Kidney (tissue), 13 donors: ENCODE measurements at regions not wholly inside any gene's neighbourhood (a gene's known extent, or its start where the extent isn't known, plus 50 kb on each side); places are given as distances from the start of the nearest gene placed in this dataset.

Experiments
- DNase-seq, 5 donors: peaks; one replicate each; pipeline ENCODE4 v3.0.0-alpha.2; 2013 to 2020
- FAIRE-seq: peaks from 2 replicates; lab custom pipeline; 2012; peaks lifted over from hg19 to GRCh38; lab: Jason Lieb, UNC
- H3K27ac ChIP-seq, 2 donors: one replicate each; pipeline ENCODE4 v1.7.0; 2013; ENCODE audit warnings: low read depth in 2 of 2, low read length in 2 of 2, inconsistent platforms in 1 of 2
- H3K27me3 ChIP-seq: one replicate; pipeline ENCODE4 v1.7.1; 2013; ENCODE audit warnings: low read length, inconsistent platforms; ENCODE audit not compliant: control insufficient read depth, insufficient read depth
- H3K36me3 ChIP-seq, 3 donors: one replicate each; pipeline versions ENCODE4 v1.7.0 to v1.7.1; 2013; ENCODE audit warnings: low read length in 3 of 3, control low read depth in 1 of 3, inconsistent platforms in 1 of 3; ENCODE audit not compliant: insufficient read depth in 3 of 3, control insufficient read depth in 2 of 3
- H3K4me1 ChIP-seq, 3 donors: one replicate each; pipeline versions ENCODE4 v1.7.0 to v1.7.1; 2013; ENCODE audit warnings: low read length in 3 of 3, inconsistent platforms in 1 of 3, low read depth in 1 of 3; ENCODE audit not compliant: control insufficient read depth in 2 of 3, insufficient read depth in 2 of 3
- H3K4me3 ChIP-seq, 3 donors: one replicate each; pipeline versions ENCODE4 v1.7.0 to v1.8.1; 2013; ENCODE audit warnings: low read length in 3 of 3, control low read depth in 1 of 3, inconsistent platforms in 1 of 3
- H3K9ac ChIP-seq, 3 donors: one replicate each; pipeline versions ENCODE4 v1.7.0 to v1.7.1; 2013; ENCODE audit warnings: low read length in 3 of 3, control low read depth in 1 of 3, inconsistent platforms in 1 of 3
- H3K9me3 ChIP-seq, 3 donors: one replicate each; pipeline versions ENCODE4 v1.7.0 to v1.7.1; 2013; ENCODE audit warnings: low read length in 3 of 3, control low read depth in 1 of 3, inconsistent platforms in 1 of 3; ENCODE audit not compliant: control insufficient read depth in 2 of 3, insufficient read depth in 1 of 3
- intact Hi-C: fragments of 100-400 bp; cut with DNase I; formaldehyde crosslinking; loops from one replicate; pipeline ENCODE4 v1.11.1; 2022
- TF ChIP-seq, protein P1 (sequence below): IDR thresholded peaks from 3 replicates; pipeline ENCODE4 v1.5.1; 2012; ENCODE audit warnings: mild to moderate bottlenecking, moderate library complexity, borderline replicate concordance; ENCODE audit not compliant: insufficient read depth; ENCODE audit errors: extremely low read depth
- donor health status: control.
- donor health status: control.
- donor health status: control.
- donor health status: control.
- donor health status: control.
- donor health status: DM: yes; HTN: yes; CAD: no.
- donor health status: Normal renal cell carcinoma (clear cell type).

DNA sequence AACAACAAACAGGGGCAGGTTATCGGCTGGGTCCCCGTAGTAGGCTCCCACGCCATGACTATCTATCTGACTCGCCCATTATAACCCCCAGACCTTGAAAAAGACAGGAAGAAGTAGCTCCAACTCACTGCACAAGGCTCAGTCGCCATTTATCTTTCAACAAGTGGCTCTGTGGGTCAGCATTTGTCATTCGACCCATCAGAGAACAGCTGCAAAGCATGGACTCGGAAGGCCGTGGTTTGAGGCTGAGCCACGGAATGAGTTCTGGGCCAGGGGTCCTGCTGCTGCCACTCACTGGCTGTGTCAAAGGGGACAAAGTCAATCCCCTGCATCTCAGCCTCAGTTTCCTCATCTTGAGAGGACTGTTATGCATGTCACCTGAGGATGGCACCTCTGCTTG lies 131.0 kb downstream of the DMRTA2 start:
- H3K36me3 ChIP-seq, result no peaks in the 10 kb centered on the region
- H3K4me1 ChIP-seq, result no peaks in the 10 kb centered on the region
- TF ChIP-seq, protein P1, sequence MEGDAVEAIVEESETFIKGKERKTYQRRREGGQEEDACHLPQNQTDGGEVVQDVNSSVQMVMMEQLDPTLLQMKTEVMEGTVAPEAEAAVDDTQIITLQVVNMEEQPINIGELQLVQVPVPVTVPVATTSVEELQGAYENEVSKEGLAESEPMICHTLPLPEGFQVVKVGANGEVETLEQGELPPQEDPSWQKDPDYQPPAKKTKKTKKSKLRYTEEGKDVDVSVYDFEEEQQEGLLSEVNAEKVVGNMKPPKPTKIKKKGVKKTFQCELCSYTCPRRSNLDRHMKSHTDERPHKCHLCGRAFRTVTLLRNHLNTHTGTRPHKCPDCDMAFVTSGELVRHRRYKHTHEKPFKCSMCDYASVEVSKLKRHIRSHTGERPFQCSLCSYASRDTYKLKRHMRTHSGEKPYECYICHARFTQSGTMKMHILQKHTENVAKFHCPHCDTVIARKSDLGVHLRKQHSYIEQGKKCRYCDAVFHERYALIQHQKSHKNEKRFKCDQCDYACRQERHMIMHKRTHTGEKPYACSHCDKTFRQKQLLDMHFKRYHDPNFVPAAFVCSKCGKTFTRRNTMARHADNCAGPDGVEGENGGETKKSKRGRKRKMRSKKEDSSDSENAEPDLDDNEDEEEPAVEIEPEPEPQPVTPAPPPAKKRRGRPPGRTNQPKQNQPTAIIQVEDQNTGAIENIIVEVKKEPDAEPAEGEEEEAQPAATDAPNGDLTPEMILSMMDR, result no peak
- no peaks in the 10 kb centered on the region for H3K27me3 ChIP-seq
- no peak for DNase-seq
- intact Hi-C loops, result no loop called here
- H3K9me3 ChIP-seq, result no peaks in the 10 kb centered on the region
- H3K27ac ChIP-seq, result no peak overlapping the region
- H3K4me3 ChIP-seq, result no peak overlapping the region
- H3K9ac ChIP-seq, result no peak overlapping the region
- no peak for FAIRE-seq

DNA sequence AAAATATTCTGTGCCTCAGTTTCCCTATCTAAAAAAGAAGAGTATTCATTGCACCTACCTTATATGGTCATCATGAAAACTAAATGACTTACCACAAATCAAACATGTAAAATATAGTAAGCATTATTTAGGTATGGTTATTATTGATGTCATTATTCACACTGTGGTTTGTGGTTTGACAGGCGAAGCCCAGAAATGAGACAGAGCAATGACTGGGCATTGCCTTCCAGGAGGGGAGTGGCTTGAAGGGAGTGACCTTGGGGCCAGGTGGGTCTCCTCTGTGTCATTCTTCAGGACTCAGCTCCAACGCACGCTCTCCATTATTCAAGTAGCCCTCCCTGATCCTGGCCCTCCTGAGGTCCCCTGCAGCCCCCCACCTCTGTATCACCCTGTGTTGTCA lies 133.7 kb downstream of the DMRTA2 start:
- Histone ChIP-seq H3K27me3 (no peaks in the 10 kb centered on the region), H3K4me1 (no peaks in the 10 kb centered on the region), H3K27ac (no peak overlapping the region), H3K9ac (no peak overlapping the region), H3K4me3 (no peak overlapping the region), H3K9me3 (no peaks in the 10 kb centered on the region), H3K36me3 (no peaks in the 10 kb centered on the region)
- DNase-seq (no peak), FAIRE-seq (no peak)
- intact Hi-C loops, result no loop called here
- TF ChIP-seq, protein P1, result no peak

DNA sequence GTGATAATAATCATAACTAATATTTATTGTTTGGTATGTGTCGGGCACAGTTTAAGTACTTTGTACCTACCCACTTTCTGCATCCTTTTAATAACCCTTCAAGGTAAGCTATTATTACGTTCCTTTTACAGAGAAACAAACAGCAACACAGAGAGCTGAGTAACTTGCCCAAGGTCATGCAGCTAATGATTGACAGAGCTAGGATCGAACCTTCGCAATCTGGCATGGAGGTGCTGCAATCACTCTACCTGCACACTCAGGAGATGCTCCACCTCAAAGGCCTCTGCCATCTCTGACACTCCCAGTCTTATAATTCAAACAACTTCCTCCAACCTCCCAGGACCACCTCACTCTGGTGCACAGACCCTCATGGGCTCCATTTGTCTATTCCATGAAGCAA lies 137.2 kb downstream of the DMRTA2 start:
- intact Hi-C loops, result no loop called here
- FAIRE-seq, result no peak
- no peak overlapping the region for H3K4me3 ChIP-seq

More for the DNA sequence above, 137.2 kb downstream of the DMRTA2 start:
- no peaks in the 10 kb centered on the region for H3K9me3 ChIP-seq
- no peak for DNase-seq
- no peak overlapping the region for H3K27ac ChIP-seq
- TF ChIP-seq, protein P1, result no peak
- no peaks in the 10 kb centered on the region for H3K4me1 ChIP-seq
- H3K9ac ChIP-seq, result no peak overlapping the region
- no peaks in the 10 kb centered on the region for H3K27me3 ChIP-seq
- no peaks in the 10 kb centered on the region for H3K36me3 ChIP-seq
